DND-41 (cell line): ENCODE measurements at regions not wholly inside any gene's neighbourhood (a gene's known extent, or its start where the extent isn't known, plus 50 kb on each side); places are given as distances from the start of the nearest gene placed in this dataset.

ENCODE experiments used
- ATAC-seq: fragments of 200-7000 bp; cut with Tn5 transposase; 3 replicates; pipeline ENCODE4 v1.9.1; 2021; ENCODE audit warnings: low read depth; ENCODE audit not compliant: insufficient read depth
- DNase-seq: peaks from one replicate; pipeline ENCODE4 v3.0.0-alpha.2; 2020
- H2AFZ ChIP-seq: 2 replicates; pipeline ENCODE4 v1.6.0; 2012; ENCODE audit warnings: low read depth, low read length
- H3K27ac ChIP-seq: 2 replicates; pipeline ENCODE4 v1.5.1; 2012; ENCODE audit warnings: low read length, inconsistent platforms
- H3K27me3 ChIP-seq: fragments of 200-600 bp; sonication (generic); 2 replicates; pipeline ENCODE4 v1.6.0; 2012; ENCODE audit warnings: low read length, mild to moderate bottlenecking, inconsistent platforms; ENCODE audit not compliant: insufficient read depth, poor library complexity
- H3K36me3 ChIP-seq: 2 replicates; pipeline ENCODE4 v1.5.1; 2012; ENCODE audit warnings: low read length, inconsistent platforms; ENCODE audit not compliant: insufficient read depth
- H3K4me1 ChIP-seq: 2 replicates; pipeline ENCODE4 v1.5.1; 2012; ENCODE audit warnings: mild to moderate bottlenecking, low read length; ENCODE audit not compliant: insufficient read depth
- H3K4me2 ChIP-seq: 2 replicates; pipeline ENCODE4 v1.6.0; 2012; ENCODE audit warnings: mild to moderate bottlenecking, moderate library complexity, low read length, inconsistent platforms; ENCODE audit not compliant: insufficient read depth
- H3K4me3 ChIP-seq, 2 experiments: fragments of 200-600 bp in 1 of 2; shearing (Covaris generic) in 1 of 2; 2 replicates each; pipeline ENCODE4 v1.5.1; 2012 to 2016; ENCODE audit warnings: inconsistent platforms in 2 of 2, low read length in 2 of 2, mild to moderate bottlenecking in 2 of 2, low read depth in 1 of 2, moderate library complexity in 1 of 2
- H3K79me2 ChIP-seq: 2 replicates; pipeline ENCODE4 v1.6.0; 2012; ENCODE audit warnings: low read length, inconsistent platforms; ENCODE audit not compliant: insufficient read depth
- H3K9ac ChIP-seq: 2 replicates; pipeline ENCODE4 v1.6.0; 2012; ENCODE audit warnings: low read depth, mild to moderate bottlenecking, inconsistent platforms, low read length, moderate library complexity
- H3K9me3 ChIP-seq: 2 replicates; pipeline ENCODE4 v1.5.1; 2012; ENCODE audit warnings: low read length, moderate library complexity, mild to moderate bottlenecking, inconsistent platforms; ENCODE audit not compliant: insufficient read depth, severe bottlenecking
- H4K20me1 ChIP-seq: 2 replicates; pipeline ENCODE4 v1.6.0; 2012; ENCODE audit warnings: low read length; ENCODE audit not compliant: insufficient read depth
- EZH2 ChIP-seq: IDR thresholded peaks from 3 replicates; pipeline ENCODE4 v1.6.1; 2012; ENCODE audit warnings: borderline replicate concordance, low read depth, mild to moderate bottlenecking, moderate library complexity, low read length, inconsistent platforms; ENCODE audit not compliant: severe bottlenecking
- TF ChIP-seq, protein P1 (sequence below): IDR thresholded peaks from 2 replicates; pipeline ENCODE4 v1.5.1; 2012; ENCODE audit warnings: borderline replicate concordance, low read length, moderate library complexity, mild to moderate bottlenecking; ENCODE audit not compliant: poor library complexity, severe bottlenecking; ENCODE audit errors: extremely low read depth

GRCh38 chr4:116223040-116223732 lies 862.2 kb downstream of the TRAM1L1 start:
- no peaks in the 10 kb centered on the region for H3K9me3 ChIP-seq
- H3K4me3 ChIP-seq, result no peak overlapping the region
- no peak overlapping the region for H3K27ac ChIP-seq
- no peak for ATAC-seq
- H3K9ac ChIP-seq, result no peak overlapping the region
- no peak overlapping the region for H3K4me2 ChIP-seq
- H3K79me2 ChIP-seq, result no peaks in the 10 kb centered on the region
- H3K4me1 ChIP-seq, result no peaks in the 10 kb centered on the region
- no peaks in the 10 kb centered on the region for H3K27me3 ChIP-seq
- no peaks in the 10 kb centered on the region for H4K20me1 ChIP-seq
- no peak overlapping the region for H2AFZ ChIP-seq
- no peak for TF ChIP-seq EZH2
- TF ChIP-seq, protein P1, sequence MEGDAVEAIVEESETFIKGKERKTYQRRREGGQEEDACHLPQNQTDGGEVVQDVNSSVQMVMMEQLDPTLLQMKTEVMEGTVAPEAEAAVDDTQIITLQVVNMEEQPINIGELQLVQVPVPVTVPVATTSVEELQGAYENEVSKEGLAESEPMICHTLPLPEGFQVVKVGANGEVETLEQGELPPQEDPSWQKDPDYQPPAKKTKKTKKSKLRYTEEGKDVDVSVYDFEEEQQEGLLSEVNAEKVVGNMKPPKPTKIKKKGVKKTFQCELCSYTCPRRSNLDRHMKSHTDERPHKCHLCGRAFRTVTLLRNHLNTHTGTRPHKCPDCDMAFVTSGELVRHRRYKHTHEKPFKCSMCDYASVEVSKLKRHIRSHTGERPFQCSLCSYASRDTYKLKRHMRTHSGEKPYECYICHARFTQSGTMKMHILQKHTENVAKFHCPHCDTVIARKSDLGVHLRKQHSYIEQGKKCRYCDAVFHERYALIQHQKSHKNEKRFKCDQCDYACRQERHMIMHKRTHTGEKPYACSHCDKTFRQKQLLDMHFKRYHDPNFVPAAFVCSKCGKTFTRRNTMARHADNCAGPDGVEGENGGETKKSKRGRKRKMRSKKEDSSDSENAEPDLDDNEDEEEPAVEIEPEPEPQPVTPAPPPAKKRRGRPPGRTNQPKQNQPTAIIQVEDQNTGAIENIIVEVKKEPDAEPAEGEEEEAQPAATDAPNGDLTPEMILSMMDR, result no peak
- no peaks in the 10 kb centered on the region for H3K36me3 ChIP-seq
- no peak for DNase-seq

GRCh38 chr4:116217781-116218180 lies 867.6 kb downstream of the TRAM1L1 start:
- Histone ChIP-seq H3K79me2 (no peaks in the 10 kb centered on the region), H3K36me3 (no peaks in the 10 kb centered on the region), H3K4me1 (no peaks in the 10 kb centered on the region), H3K27ac (no peak overlapping the region), H3K9me3 (no peaks in the 10 kb centered on the region), H3K27me3 (no peaks in the 10 kb centered on the region), H2AFZ (no peak overlapping the region), H3K9ac (no peak overlapping the region), H3K4me3 (no peak overlapping the region), H3K4me2 (no peak overlapping the region), H4K20me1 (no peaks in the 10 kb centered on the region)
- TF ChIP-seq EZH2, result no peak
- TF ChIP-seq, protein P1, result no peak
- ATAC-seq, result no peak
- DNase-seq, result no peak

GRCh38 chr4:116215622-116216021 lies 869.8 kb downstream of the TRAM1L1 start:
- ATAC-seq, result no peak
- no peaks in the 10 kb centered on the region for H4K20me1 ChIP-seq

More at GRCh38 chr4:116215622-116216021, 869.8 kb downstream of the TRAM1L1 start:
- Histone ChIP-seq H3K27me3 (no peaks in the 10 kb centered on the region), H3K4me3 (no peak overlapping the region), H3K79me2 (no peaks in the 10 kb centered on the region), H3K27ac (no peak overlapping the region), H2AFZ (no peak overlapping the region), H3K36me3 (no peaks in the 10 kb centered on the region), H3K4me2 (no peak overlapping the region), H3K9ac (no peak overlapping the region), H3K4me1 (no peaks in the 10 kb centered on the region), H3K9me3 (no peaks in the 10 kb centered on the region)
- no peak for TF ChIP-seq EZH2
- TF ChIP-seq, protein P1, result no peak
- no peak for DNase-seq
